H1 (cell line): ENCODE measurements at regions not wholly inside any gene's neighbourhood (a gene's known extent, or its start where the extent isn't known, plus 50 kb on each side); places are given as distances from the start of the nearest gene placed in this dataset.

Experiments used
- CTCF ChIA-PET: fragments of 300-600 bp; sonication (Branson Sonifier 250); formaldehyde crosslinking; loops from one replicate; lab custom pipeline; 2021; ENCODE audit not compliant: partially characterized antibody; lab: Charles Lee
- POLR2A ChIA-PET: fragments of 300-600 bp; sonication (Branson Sonifier 250); formaldehyde crosslinking; loops from one replicate; lab custom pipeline; 2021; ENCODE audit warnings: inconsistent platforms; ENCODE audit not compliant: partially characterized antibody; lab: Charles Lee
- DNase-seq, 2 experiments: peaks; one replicate each; pipeline versions ENCODE4 v3.0.0 to v3.0.0-alpha.2; 2010 to 2022; ENCODE audit warnings: low spot score in 2 of 2, low read depth in 1 of 2, mixed read lengths in 1 of 2
- FAIRE-seq: peaks from 2 replicates; lab custom pipeline; 2011; peaks lifted over from hg19 to GRCh38; lab: Jason Lieb, UNC
- H2AFZ ChIP-seq: 2 replicates; pipeline ENCODE4 v1.8.1; 2012; ENCODE audit warnings: low read length, inconsistent platforms
- H2AK5ac ChIP-seq: 2 replicates; pipeline ENCODE4 v1.6.1; 2013; ENCODE audit warnings: low read depth, low read length
- H2BK120ac ChIP-seq: replicated peaks from 2 replicates; pipeline ENCODE3; 2013; ENCODE audit warnings: low read depth, low read length, inconsistent platforms
- H2BK12ac ChIP-seq: 2 replicates; pipeline ENCODE4 v1.6.1; 2013; ENCODE audit warnings: low read depth, low read length
- H2BK15ac ChIP-seq: 2 replicates; pipeline ENCODE4 v1.6.1; 2013; ENCODE audit warnings: low read length
- H2BK20ac ChIP-seq: 2 replicates; pipeline ENCODE4 v1.6.1; 2013; ENCODE audit warnings: low read length
- H2BK5ac ChIP-seq: 2 replicates; pipeline ENCODE4 v1.6.1; 2013; ENCODE audit warnings: low read depth, low read length
- H3K14ac ChIP-seq: 2 replicates; pipeline ENCODE4 v1.6.1; 2013; ENCODE audit warnings: inconsistent platforms; ENCODE audit not compliant: insufficient read length
- H3K18ac ChIP-seq: 2 replicates; pipeline ENCODE4 v1.6.1; 2013; ENCODE audit warnings: low read length; ENCODE audit errors: extremely low read depth
- H3K23ac ChIP-seq: 2 replicates; pipeline ENCODE4 v1.6.1; 2013; ENCODE audit warnings: inconsistent platforms; ENCODE audit not compliant: insufficient read length
- H3K23me2 ChIP-seq: 2 replicates; pipeline ENCODE4 v1.6.1; 2013; ENCODE audit warnings: low read depth, low read length
- H3K27ac ChIP-seq: 2 replicates; pipeline ENCODE4 v1.6.1; 2011; ENCODE audit warnings: low read depth, low read length, inconsistent platforms
- H3K27me3 ChIP-seq, 4 experiments: replicated peaks in 1 of 4; 1 replicate in 1 of 4; 2 replicates in 3 of 4; pipeline versions ENCODE4 v1.6.1 to v1.8.1; 2011 to 2013; ENCODE audit warnings: low read length in 3 of 4, mild to moderate bottlenecking in 3 of 4, inconsistent platforms in 2 of 4, mixed read lengths in 2 of 4, moderate library complexity in 1 of 4; ENCODE audit not compliant: control insufficient read depth in 3 of 4, insufficient read depth in 3 of 4; ENCODE audit errors: extremely low read depth in 1 of 4
- H3K36me3 ChIP-seq, 4 experiments: 2 replicates each; pipeline versions ENCODE4 v1.6.1 to v1.8.1; 2011 to 2013; ENCODE audit warnings: mild to moderate bottlenecking in 4 of 4, low read length in 3 of 4, moderate library complexity in 2 of 4, control low read depth in 1 of 4, inconsistent platforms in 1 of 4; ENCODE audit not compliant: insufficient read depth in 4 of 4, control insufficient read depth in 2 of 4
- H3K4ac ChIP-seq: replicated peaks from 2 replicates; pipeline ENCODE3; 2013; ENCODE audit warnings: low read length, low read depth, mixed read lengths, inconsistent platforms; ENCODE audit not compliant: insufficient read length
- H3K4me1 ChIP-seq, 4 experiments: replicated peaks in 1 of 4; 1 replicate in 1 of 4; 2 replicates in 3 of 4; pipeline versions ENCODE4 v1.6.1 to v1.8.1; 2011 to 2013; ENCODE audit warnings: low read length in 3 of 4, inconsistent platforms in 2 of 4, mixed read lengths in 1 of 4; ENCODE audit not compliant: insufficient read depth in 4 of 4, control insufficient read depth in 3 of 4
- H3K4me2 ChIP-seq, 2 experiments: 2 replicates each; pipeline versions ENCODE4 v1.6.1 to v1.8.1; 2011 to 2013; ENCODE audit warnings: low read depth in 2 of 2, low read length in 2 of 2, control low read depth in 1 of 2, inconsistent platforms in 1 of 2, mild to moderate bottlenecking in 1 of 2; ENCODE audit not compliant: insufficient read depth in 1 of 2
- H3K4me3 ChIP-seq, 4 experiments: fragments of 200-600, 300-600 bp in 1 of 4; sonication (generic), shearing (Covaris generic), sonication (Bioruptor Twin) in 1 of 4; 2 replicates each; pipeline versions ENCODE4 v1.5.1 to v1.8.1; 2011 to 2016; ENCODE audit warnings: low read length in 4 of 4, low read depth in 3 of 4, control low read depth in 2 of 4, inconsistent platforms in 2 of 4, mild to moderate bottlenecking in 2 of 4, mixed read lengths in 1 of 4, moderate library complexity in 1 of 4; ENCODE audit not compliant: insufficient read depth in 2 of 4; ENCODE audit errors: extremely low read depth in 1 of 4
- H3K56ac ChIP-seq: replicated peaks from 2 replicates; pipeline ENCODE3; 2013; ENCODE audit warnings: low read depth, mild to moderate bottlenecking, mixed read lengths, low read length, inconsistent platforms; ENCODE audit not compliant: insufficient read length
- H3K79me1 ChIP-seq: 2 replicates; pipeline ENCODE4 v1.6.1; 2013; ENCODE audit warnings: low read depth, low read length, control low read depth
- H3K79me2 ChIP-seq, 2 experiments: 2 replicates each; pipeline versions ENCODE4 v1.6.1 to v1.8.1; 2012 to 2013; ENCODE audit warnings: low read length in 2 of 2, mild to moderate bottlenecking in 2 of 2, inconsistent platforms in 1 of 2; ENCODE audit not compliant: insufficient read depth in 2 of 2, control insufficient read depth in 1 of 2
- H3K9ac ChIP-seq, 4 experiments: replicated peaks in 1 of 4; 1 replicate in 1 of 4; 2 replicates in 3 of 4; pipeline versions ENCODE4 v1.6.1 to v1.8.1; 2011 to 2013; ENCODE audit warnings: low read depth in 3 of 4, low read length in 3 of 4, control low read depth in 2 of 4, mild to moderate bottlenecking in 2 of 4, moderate library complexity in 2 of 4, inconsistent platforms in 1 of 4; ENCODE audit errors: extremely low read depth in 1 of 4
- H3K9me3 ChIP-seq, 2 experiments: 2 replicates each; pipeline versions ENCODE4 v1.6.1 to v1.8.1; 2012 to 2013; ENCODE audit warnings: mild to moderate bottlenecking in 2 of 2, moderate library complexity in 2 of 2, control low read depth in 1 of 2, inconsistent platforms in 1 of 2, low read depth in 1 of 2, low read length in 1 of 2, mixed read lengths in 1 of 2; ENCODE audit not compliant: insufficient read depth in 2 of 2
- H4K20me1 ChIP-seq, 2 experiments: replicated peaks in 1 of 2; 2 replicates each; pipeline versions ENCODE3 to v1.8.1; 2011 to 2013; ENCODE audit warnings: inconsistent platforms in 2 of 2, low read length in 2 of 2, mild to moderate bottlenecking in 1 of 2; ENCODE audit not compliant: insufficient read depth in 2 of 2, control insufficient read depth in 1 of 2
- H4K5ac ChIP-seq: 2 replicates; pipeline ENCODE4 v1.6.1; 2013; ENCODE audit warnings: low read length, low read depth, mixed read lengths, inconsistent platforms; ENCODE audit not compliant: insufficient read length
- H4K8ac ChIP-seq: 2 replicates; pipeline ENCODE4 v1.8.0; 2013; ENCODE audit warnings: mild to moderate bottlenecking, moderate library complexity, low read length, inconsistent platforms; ENCODE audit not compliant: insufficient read depth; ENCODE audit errors: extremely low read depth
- H4K91ac ChIP-seq: replicated peaks from 2 replicates; pipeline ENCODE3; 2013; ENCODE audit warnings: low read length, mixed read lengths, inconsistent platforms; ENCODE audit not compliant: insufficient read length
- MAFK ChIP-seq: IDR thresholded peaks from 2 replicates; pipeline ENCODE4 v1.6.1; 2012; ENCODE audit warnings: low read depth, mild to moderate bottlenecking, improper control_type of control experiment, low read length
- WGBS, 2 experiments: shearing (Covaris generic) in 1 of 2; methylation state at CpG; one replicate each; pipeline versions ENCODE4 v1.1.6 to v1.1.7; 2013 to 2015; ENCODE audit warnings: low lambda C conversion rate in 2 of 2, mixed read lengths in 2 of 2, inconsistent platforms in 1 of 2, low coverage in 1 of 2, missing lambda C conversion rate in 1 of 2; ENCODE audit not compliant: insufficient replicate concordance in 2 of 2, insufficient coverage in 1 of 2, insufficient read length in 1 of 2; ENCODE audit errors: extremely low coverage in 1 of 2, missing lambda C conversion rate in 1 of 2; 5-methylcytosine and 5-hydroxymethylcytosine counted together

- Histone ChIP-seq H4K20me1 (no peaks in the 10 kb centered on the region), H3K36me3 (no peaks in the 10 kb centered on the region), H3K27ac (no peak overlapping the region), H3K9ac (no peak overlapping the region), H2BK5ac (no peak overlapping the region), H3K56ac (no peak overlapping the region), H3K27me3 (no peaks in the 10 kb centered on the region), H3K23ac (no peak overlapping the region), H3K4me3 (no peak overlapping the region), H4K5ac (no peak overlapping the region), H3K14ac (no peak overlapping the region), H3K18ac (no peak overlapping the region), H4K91ac (no peak overlapping the region), H3K79me2 (no peaks in the 10 kb centered on the region), H3K9me3 (no peaks in the 10 kb centered on the region), H3K4me2 (no peak overlapping the region), H3K79me1 (no peaks in the 10 kb centered on the region), H2BK120ac (no peak overlapping the region), H2BK15ac (no peak overlapping the region), H2BK12ac (no peak overlapping the region), H2AK5ac (no peak overlapping the region), H3K4ac (no peak overlapping the region), H4K8ac (no peak overlapping the region), H2AFZ (no peak overlapping the region), H2BK20ac (no peak overlapping the region), H3K4me1 (peaks cover 3 to 11% (median 6%) of the 10 kb centered on the region in 4 experiments; a peak in 6 of 7 replicates), H3K23me2 (peaks cover 2% of the 10 kb centered on the region; the same call in 1 of the 2 replicates)
- WGBS, 2 experiments: 90% methylated on average over 2 of the region's 2 CpGs; no CpG with 5 or more reads in 1 of the 2 experiments
- DNase-seq: no peak
- CTCF ChIA-PET: interaction anchor here (0.6 to 1.3 kb wide), 2 partner anchors 13 to 622 kb away, joined by 3 to 4 read pairs; no protein-coding TSS in a partner anchor
- no peak for TF ChIP-seq MAFK
- POLR2A ChIA-PET: interaction anchor here (1.5 kb wide), 1 partner anchor 27 kb away, joined by 4 read pairs; no protein-coding TSS in a partner anchor
- FAIRE-seq: no peak
Observed at GRCh38 chr19:28419312-28419711, 793.6 kb downstream of the UQCRFS1 start.
